ENCODE measurements at regions not wholly inside any gene's neighbourhood (a gene's known extent, or its start where the extent isn't known, plus 50 kb on each side); places are given as distances from the start of the nearest gene placed in this dataset.

GRCh38 chr20:48012401-48012974 lies 227.2 kb upstream of the SULF2 start:
- peak; percentile 36 for DNase-seq (ENCODE audit: low read depth)
- H3K4me3 ChIP-seq (ENCODE audit: low read depth, low read length): no peak overlapping the region
- TF ChIP-seq MYC (IDR thresholded peaks at IDR 0.05; ENCODE audit: low read depth, low read length) (no peak), POLR2A (IDR thresholded peaks at IDR 0.05; ENCODE audit: extremely low read depth, insufficient read length) (no peak), MAX (IDR thresholded peaks at IDR 0.05; ENCODE audit: low read depth, low read length) (no peak), CTCF (IDR thresholded peaks at IDR 0.05; ENCODE audit: low read depth, low read length) (peak; percentile 20)

GRCh38 chr20:48011025-48011424 lies 225.7 kb upstream of the SULF2 start:
- H3K4me3 ChIP-seq (ENCODE audit: low read depth, low read length): no peak overlapping the region
- DNase-seq (ENCODE audit: low read depth): no peak
- TF ChIP-seq CTCF (IDR thresholded peaks at IDR 0.05; ENCODE audit: low read depth, low read length): no peak
- no peak for TF ChIP-seq MYC (IDR thresholded peaks at IDR 0.05; ENCODE audit: low read depth, low read length)
- no peak for TF ChIP-seq MAX (IDR thresholded peaks at IDR 0.05; ENCODE audit: low read depth, low read length)
- TF ChIP-seq POLR2A (IDR thresholded peaks at IDR 0.05; ENCODE audit: extremely low read depth, insufficient read length): no peak

GRCh38 chr20:48010623-48011022 lies 225.3 kb upstream of the SULF2 start:
- DNase-seq (ENCODE audit: low read depth): no peak
- TF ChIP-seq MAX (IDR thresholded peaks at IDR 0.05; ENCODE audit: low read depth, low read length): no peak
- no peak for TF ChIP-seq CTCF (IDR thresholded peaks at IDR 0.05; ENCODE audit: low read depth, low read length)
- TF ChIP-seq POLR2A (IDR thresholded peaks at IDR 0.05; ENCODE audit: extremely low read depth, insufficient read length): no peak
- TF ChIP-seq MYC (IDR thresholded peaks at IDR 0.05; ENCODE audit: low read depth, low read length): no peak
- no peak overlapping the region for H3K4me3 ChIP-seq (ENCODE audit: low read depth, low read length)

- no peak for TF ChIP-seq MAX (IDR thresholded peaks at IDR 0.05; ENCODE audit: low read depth, low read length)
- TF ChIP-seq POLR2A (IDR thresholded peaks at IDR 0.05; ENCODE audit: extremely low read depth, insufficient read length): no peak
- no peak for TF ChIP-seq CTCF (IDR thresholded peaks at IDR 0.05; ENCODE audit: low read depth, low read length)
- no peak for TF ChIP-seq MYC (IDR thresholded peaks at IDR 0.05; ENCODE audit: low read depth, low read length)
- DNase-seq (ENCODE audit: low read depth): no peak
- no peak overlapping the region for H3K4me3 ChIP-seq (ENCODE audit: low read depth, low read length)
Measured at GRCh38 chr20:48008850-48009515, 223.7 kb upstream of the SULF2 start.

GRCh38 chr20:48007351-48007750 lies 222.1 kb upstream of the SULF2 start:
- DNase-seq (ENCODE audit: low read depth): peak; percentile 77
- no peak overlapping the region for H3K4me3 ChIP-seq (ENCODE audit: low read depth, low read length)
- TF ChIP-seq MYC (IDR thresholded peaks at IDR 0.05; ENCODE audit: low read depth, low read length) (no peak), MAX (IDR thresholded peaks at IDR 0.05; ENCODE audit: low read depth, low read length) (0 out of 2 replicates have a peak, but pooled peaks have one; percentile 8)

GRCh38 chr20:48006036-48006833 lies 221.0 kb upstream of the SULF2 start:
- H3K4me3 ChIP-seq (ENCODE audit: low read depth, low read length): no peak overlapping the region
- peak; percentile 97 for DNase-seq (ENCODE audit: low read depth)
- no peak for TF ChIP-seq CTCF (IDR thresholded peaks at IDR 0.05; ENCODE audit: low read depth, low read length)
- TF ChIP-seq POLR2A (IDR thresholded peaks at IDR 0.05; ENCODE audit: extremely low read depth, insufficient read length): no peak
- TF ChIP-seq MAX (IDR thresholded peaks at IDR 0.05; ENCODE audit: low read depth, low read length): peak; percentile 67
- TF ChIP-seq MYC (IDR thresholded peaks at IDR 0.05; ENCODE audit: low read depth, low read length): peak; percentile 64
